ENCODE measurements at regions not wholly inside any gene's neighbourhood (a gene's known extent, or its start where the extent isn't known, plus 50 kb on each side); places are given as distances from the start of the nearest gene placed in this dataset.
A peak's percentile ranks its signal among the peaks of the same experiment; 100 is the strongest.
"Not testable (repeated sequence)": the region's sequence is repeated elsewhere in the genome, so short reads cannot be mapped to it uniquely, and the experiment has no call there.

- no peak for DNase-seq (ENCODE audit: low read depth)
Observed at GRCh38 chr4:145297556-145297955, 117.2 kb upstream of the OTUD4 start.

DNA sequence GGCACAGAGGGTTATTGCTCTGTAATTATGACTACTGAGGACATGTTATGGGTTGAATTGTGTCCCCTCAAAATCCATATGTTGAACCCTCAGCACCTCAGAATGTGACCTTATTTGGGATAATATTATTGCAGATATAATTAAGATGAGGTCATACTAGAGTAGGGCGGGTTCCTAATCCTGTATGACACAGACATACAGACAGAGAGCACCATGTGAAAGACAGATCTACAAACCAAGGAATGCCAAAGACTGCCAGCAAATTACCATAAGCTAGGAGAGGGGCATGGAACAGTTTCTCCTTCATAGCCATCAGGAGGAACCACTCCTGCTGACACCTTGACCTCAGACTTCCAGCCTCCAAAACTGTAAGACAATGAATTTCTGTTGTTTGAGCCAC, 115.2 kb upstream of the OTUD4 start:
- no peak for DNase-seq (ENCODE audit: low read depth)

DNA sequence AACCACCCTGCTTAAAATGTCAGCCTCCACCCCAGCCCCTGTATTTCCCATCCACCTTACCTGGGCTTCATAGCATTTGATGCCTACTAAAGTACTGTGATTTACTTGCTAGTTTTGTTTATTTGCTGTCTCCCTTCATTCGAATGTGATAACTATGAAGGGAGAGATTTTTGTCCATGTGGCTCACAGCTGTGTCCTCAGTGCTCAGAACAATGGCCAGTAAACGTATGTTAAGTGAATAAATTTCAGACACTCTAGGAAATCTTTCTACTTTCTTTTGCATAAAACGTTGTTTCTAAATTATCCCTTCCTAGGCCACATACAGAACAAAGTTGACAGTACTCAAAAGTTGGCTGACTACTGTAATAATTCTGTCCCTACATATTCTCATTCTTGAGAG, 114.7 kb upstream of the OTUD4 start:
- no peak for DNase-seq (ENCODE audit: low read depth)

GRCh38 chr4:145293658-145294057, 113.3 kb upstream of the OTUD4 start:
- DNase-seq (ENCODE audit: low read depth): peak; percentile 13

DNA sequence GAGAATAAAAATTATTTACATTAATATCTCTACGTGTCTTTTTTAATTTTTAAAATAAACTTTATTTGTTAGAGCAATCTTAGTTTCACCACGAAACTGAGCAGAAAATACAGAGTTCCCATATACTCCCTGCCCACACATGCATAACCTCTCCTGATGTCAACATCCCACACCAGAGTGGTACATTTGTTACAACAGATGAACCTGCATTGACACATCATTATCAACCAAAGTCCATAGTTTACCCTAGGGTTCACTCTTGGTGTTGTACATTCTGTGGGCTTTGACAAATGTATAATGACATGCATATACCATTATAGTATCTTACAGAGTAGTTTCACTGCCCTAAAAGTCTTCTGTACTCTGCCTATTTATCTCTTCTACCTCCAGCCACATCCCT, 110.6 kb upstream of the OTUD4 start:
- no peak for DNase-seq (ENCODE audit: low read depth)

DNA sequence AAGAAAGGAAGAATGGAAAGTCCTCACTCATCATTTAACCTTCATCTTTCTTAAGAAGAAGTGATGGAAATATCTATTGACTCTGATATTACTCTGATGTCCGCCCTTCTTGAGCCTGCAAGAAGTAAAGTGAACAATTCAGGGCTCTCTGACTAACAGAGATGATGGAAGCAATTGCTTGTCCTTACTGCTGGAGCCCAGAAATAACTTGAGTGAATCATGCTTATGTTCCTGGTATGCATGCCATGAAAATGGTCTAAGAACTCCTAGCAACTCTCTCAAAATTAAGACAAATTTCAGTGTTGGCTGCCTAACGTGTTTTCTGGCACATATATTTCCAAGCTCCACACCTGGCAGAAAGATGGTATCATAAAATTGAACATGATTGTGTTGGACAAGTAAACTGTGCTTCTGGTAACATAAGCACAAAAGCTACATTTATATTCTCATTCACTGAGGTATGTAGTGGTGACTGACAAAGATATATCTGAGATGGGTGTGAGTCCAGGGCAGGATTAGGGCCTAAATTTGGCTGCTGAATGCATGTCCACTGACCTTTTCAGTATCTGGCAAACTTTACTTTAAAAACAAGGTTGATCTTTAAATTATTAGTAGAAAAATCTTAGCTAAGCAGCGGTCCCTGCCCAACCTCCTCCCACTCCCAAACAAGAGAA, 109.2 kb upstream of the OTUD4 start:
- no peak for DNase-seq (ENCODE audit: low read depth)

DNA sequence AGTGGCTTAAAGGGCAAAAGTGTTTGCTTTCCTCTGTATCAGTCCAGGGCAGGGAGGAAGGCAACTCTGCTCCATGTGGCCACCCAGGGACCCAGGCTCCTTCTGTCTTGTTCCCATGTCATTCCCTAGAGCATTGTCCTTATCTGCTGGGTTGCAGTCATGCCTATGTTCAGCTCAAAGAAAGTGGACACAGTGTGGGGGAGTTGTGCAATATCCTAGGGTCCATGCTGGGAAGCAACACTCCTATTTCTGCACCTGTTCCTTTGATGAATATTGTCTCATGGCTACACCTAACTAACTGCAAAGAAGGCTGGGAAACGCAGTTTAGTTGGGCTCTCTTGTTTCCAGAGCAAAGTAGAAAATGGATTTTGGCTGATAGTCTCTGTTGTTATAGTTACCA, 107.0 kb upstream of the OTUD4 start:
- no peak for DNase-seq (ENCODE audit: low read depth)

DNA sequence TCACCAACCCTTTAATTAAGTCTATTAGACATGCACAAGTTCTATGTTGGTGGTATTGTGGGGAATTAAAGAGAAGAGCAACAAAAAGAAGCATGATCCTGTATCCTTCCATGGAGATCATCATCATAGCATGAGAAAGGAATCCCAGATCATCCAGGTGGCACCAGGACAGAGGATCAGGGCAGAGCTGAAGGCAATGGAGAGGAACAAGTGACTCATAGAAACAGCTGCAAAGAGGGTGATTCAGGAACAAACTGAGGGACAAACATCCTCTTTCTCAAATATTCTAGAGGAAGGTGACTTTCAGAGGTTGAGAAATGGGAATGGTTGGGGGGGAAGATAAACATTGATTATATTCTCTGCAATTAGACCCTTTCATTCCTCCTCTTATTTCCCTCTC, 105.5 kb upstream of the OTUD4 start:
- DNase-seq (ENCODE audit: low read depth): peak; percentile 36

- DNase-seq (ENCODE audit: low read depth): no peak
Observed at GRCh38 chr4:145283909-145284308, 103.5 kb upstream of the OTUD4 start.

DNA sequence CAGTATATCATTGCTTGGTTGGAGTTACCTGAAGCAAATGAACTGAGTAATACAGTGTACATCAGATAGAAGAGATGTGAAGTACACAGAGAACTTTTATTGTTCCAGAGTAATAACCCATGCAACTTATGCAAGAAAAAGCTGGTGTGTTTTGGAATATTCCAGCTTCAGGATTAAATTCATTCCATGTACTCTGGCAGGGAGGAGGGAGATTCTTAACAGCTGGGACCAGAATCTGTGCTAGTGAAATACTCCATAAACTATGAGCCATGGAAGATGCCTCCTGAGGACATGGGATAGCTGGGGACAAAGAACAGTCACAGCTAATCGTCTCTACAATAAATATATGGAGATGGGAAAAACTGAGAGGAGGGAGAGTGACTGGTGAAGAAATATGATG, 101.6 kb upstream of the OTUD4 start:
- no peak for DNase-seq (ENCODE audit: low read depth)

GRCh38 chr4:145281224-145281623, 100.8 kb upstream of the OTUD4 start:
- no peak for DNase-seq (ENCODE audit: low read depth)

DNA sequence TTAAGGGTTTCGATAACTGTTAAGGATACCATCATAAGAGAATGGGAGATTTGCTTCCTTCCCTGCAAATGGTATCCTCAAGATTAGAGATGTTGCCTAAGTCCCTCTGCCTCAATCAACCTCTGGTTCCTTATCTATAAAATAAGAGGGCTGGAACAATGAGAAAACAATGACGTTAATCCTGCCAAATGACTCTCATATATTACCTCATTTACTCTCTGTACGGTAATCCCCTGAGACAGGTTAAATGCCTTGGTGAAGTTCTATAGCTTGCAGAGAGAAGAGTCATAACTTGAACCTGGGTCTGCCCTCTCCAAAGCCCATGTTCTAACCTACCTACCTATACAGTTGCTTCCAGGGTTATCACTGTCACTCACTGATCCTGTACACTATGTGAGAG, 100.2 kb upstream of the OTUD4 start:
- no peak for DNase-seq (ENCODE audit: low read depth)

GRCh38 chr4:145279122-145279960, 99.0 kb upstream of the OTUD4 start:
- peak; percentile 66 for DNase-seq (ENCODE audit: low read depth)

DNA sequence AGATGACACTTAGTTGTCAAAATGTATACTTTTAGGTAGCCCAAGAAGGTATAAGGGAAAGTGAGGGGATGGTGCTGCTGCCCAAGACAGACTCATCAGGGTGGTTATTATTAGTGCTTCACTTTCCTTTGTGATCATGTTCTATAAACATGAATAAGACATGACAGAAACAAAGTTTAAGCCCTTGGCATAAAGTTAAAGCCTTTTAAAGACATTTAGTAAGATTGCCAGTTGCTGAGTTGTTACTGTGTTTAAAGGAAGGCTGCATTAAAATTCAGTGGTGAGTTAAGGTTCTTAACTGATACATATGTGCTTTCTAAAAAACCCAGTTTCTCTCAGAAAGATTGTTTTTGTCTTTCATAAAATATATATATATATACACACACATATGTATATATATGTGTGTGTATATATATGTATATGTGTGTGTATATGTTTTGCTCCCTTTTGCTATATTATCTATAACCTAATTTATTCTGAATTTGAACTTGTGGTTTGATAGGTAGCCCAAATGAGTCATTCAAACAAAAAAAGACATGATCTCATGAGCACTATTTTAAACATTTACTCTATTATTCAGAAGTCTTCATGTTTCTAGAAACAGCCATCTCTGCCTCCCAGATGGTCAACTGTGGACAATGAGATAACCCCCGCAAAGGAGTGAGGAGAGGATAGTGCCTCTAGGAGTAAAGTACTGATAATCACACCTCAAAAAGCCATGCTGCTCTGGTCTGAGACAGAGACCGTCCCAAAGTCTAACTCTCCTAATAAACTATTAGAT, 98.1 kb upstream of the OTUD4 start:
- peak; percentile 40 for DNase-seq (ENCODE audit: low read depth)

GRCh38 chr4:145277011-145277410, 96.6 kb upstream of the OTUD4 start:
- no peak for DNase-seq (ENCODE audit: low read depth)

GRCh38 chr4:145276050-145276449, 95.7 kb upstream of the OTUD4 start:
- no peak for DNase-seq (ENCODE audit: low read depth)

- no peak for DNase-seq (ENCODE audit: low read depth)
Observed at GRCh38 chr4:145271194-145271593, 90.8 kb upstream of the OTUD4 start.

GRCh38 chr4:145266881-145267280, 86.5 kb upstream of the OTUD4 start:
- no peak for DNase-seq (ENCODE audit: low read depth)

- no peak for DNase-seq (ENCODE audit: low read depth)
Observed at GRCh38 chr4:145260091-145260490, 79.7 kb upstream of the OTUD4 start.

DNA sequence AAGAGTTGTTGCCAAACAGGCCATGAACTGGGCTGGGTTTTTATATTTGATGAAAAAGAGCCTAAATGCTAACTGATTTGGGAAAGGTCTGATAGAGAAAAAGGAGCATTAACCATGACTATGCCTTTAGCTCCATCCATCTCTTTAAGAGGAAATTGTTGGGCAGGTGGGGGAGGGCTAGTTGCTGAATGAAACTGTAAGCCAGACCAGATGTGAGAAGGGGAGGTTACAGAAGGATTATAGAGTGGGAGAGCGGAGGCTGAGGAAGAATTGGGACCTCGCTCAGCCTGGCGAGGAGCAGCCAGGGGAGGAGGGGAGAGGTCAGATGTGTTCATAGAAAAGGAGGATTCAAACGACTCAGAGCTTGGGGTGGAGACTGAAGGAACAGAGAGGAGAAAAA, 74.9 kb upstream of the OTUD4 start:
- not testable (repeated sequence) for DNase-seq (ENCODE audit: low read depth)

- DNase-seq (ENCODE audit: low read depth): no peak
Observed at GRCh38 chr4:145252190-145252589, 71.8 kb upstream of the OTUD4 start.

- DNase-seq (ENCODE audit: low read depth): no peak
Observed at GRCh38 chr4:145251391-145251790, 71.0 kb upstream of the OTUD4 start.

DNA sequence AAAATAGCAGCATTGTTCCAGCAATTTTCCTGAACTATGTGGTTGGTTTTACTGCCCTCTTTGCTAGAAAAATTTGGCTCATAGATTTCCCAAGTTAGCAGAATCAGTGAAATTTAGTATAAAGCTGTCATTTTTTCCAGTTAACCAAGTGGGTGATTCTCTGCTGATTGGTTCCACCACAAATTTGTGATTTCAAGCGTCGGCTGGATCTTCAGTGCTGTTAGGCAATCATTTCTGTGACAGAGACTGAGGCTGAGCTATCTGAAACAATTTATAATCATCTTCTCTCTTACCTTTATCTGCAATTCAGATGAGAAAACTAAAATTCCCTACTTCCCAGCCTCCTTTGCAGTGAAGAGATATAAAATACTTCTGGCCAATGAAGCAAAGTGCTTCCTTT, 68.6 kb upstream of the OTUD4 start:
- no peak for DNase-seq (ENCODE audit: low read depth)

Data from M059J (cell line).